Fibroblast of gingiva (primary cell): ENCODE measurements at regions not wholly inside any gene's neighbourhood (a gene's known extent, or its start where the extent isn't known, plus 50 kb on each side); places are given as distances from the start of the nearest gene placed in this dataset.

Experiments
- DNase-seq: peaks from one replicate; pipeline ENCODE4 v3.0.0-alpha.2; 2011; ENCODE audit warnings: low read depth

GRCh38 chr14:61191733-61192132 lies 89.4 kb downstream of the TMEM30B start:
- DNase-seq, result peak; percentile 39

DNA sequence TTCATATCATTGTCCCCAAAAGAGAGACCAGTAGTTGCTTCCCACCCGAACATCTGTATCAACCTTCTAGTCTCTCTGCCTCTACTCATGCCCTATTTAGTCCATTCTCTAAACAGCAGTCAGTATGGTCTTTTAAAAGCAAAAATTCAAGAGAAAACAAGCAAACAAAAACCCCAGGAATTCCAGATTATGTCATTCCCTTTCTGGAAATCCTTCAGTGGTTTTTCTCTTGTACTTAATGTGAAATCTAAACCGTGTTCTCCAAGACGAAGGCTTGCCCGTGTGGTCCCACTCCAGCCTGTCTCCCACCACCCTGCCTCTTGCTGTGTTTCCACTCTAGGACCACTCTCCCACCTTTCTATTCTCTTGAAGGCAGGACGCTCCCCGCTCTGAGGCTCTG lies 90.8 kb downstream of the TMEM30B start:
- peak; percentile 20 for DNase-seq

- DNase-seq, result peak; percentile 79
Observed at GRCh38 chr14:61188978-61189808, 91.9 kb downstream of the TMEM30B start.

GRCh38 chr14:61188196-61188595 lies 92.9 kb downstream of the TMEM30B start:
- peak; percentile 68 for DNase-seq

GRCh38 chr14:61187196-61187905 lies 93.8 kb downstream of the TMEM30B start:
- DNase-seq, result no peak

DNA sequence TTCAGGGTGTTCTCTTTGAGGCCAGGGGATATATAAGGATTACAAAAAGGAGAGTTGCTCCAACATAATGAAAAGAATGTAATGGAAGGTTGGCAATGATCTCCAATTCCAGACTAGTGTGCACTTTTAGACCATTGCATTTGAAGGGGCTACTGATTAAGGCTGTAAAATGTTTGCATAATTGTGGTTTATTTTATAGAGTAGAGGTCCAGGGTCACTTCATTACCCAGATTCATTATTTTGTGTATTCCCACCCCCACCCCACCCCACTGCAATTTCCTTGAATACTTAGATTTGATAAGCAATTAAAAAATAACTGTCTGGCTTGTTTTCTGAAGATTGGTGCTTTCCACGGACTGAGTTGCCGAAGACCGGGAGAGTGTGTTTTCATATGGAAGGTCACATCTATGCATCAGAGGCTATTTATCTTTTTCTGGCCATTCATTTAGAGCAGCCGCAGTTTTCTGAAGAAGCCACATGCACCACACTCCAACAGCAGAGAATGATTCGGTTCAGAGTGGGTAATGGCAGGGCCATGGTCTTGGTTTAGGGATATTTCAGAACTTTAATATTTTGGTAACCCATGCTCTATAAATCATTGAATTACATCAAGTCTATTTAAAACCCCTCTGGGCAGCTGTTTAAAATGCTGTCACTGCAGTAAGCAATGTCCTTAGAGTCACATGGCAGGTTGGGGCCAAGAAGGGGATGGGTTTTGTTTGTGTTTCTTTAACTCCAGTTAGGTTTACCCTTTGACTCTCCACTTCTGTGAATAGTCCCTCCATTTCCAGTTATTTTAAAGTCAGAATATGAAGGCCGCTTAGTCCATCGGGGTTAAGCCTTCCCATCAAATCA lies 94.6 kb downstream of the TMEM30B start:
- no peak for DNase-seq

- no peak for DNase-seq
Observed at GRCh38 chr14:61185534-61185933, 95.6 kb downstream of the TMEM30B start.

GRCh38 chr14:61184112-61184511 lies 97.0 kb downstream of the TMEM30B start:
- peak; percentile 80 for DNase-seq

DNA sequence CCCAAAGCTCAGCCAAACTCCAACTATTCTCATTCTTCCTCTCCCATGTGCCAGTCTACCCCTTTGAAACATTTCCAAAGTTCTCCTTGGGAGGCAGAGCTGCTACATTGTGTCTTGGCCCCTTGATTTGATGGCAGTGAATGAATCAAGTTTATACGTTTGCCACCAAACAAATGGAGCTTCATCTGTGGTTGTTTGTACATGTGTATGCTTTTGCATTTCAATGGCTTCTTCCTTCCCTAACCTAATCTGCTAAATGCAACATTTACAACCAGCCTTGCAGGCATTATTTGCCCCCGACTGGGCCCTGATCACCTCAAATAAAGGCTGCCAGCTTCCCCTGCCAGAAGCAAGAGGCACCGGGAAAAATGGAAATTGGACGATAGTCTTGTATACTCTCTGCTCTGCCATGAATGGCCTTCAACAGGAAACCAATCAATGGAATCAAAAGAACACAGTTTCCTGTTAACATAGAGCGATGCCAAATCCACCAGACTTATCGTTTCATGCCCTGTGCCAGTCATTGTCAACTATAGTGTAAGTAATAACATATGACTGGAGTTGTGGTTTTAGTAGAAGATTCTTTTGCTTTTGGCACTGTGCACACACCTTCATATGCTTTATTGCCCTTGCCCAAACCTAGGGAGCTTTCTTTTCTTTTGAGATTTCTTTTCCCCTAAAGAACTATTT lies 97.8 kb downstream of the TMEM30B start:
- peak; percentile 24 for DNase-seq

GRCh38 chr14:61179796-61180398 lies 101.2 kb downstream of the TMEM30B start:
- peak; percentile 29 for DNase-seq

GRCh38 chr14:61179061-61179690 lies 102.0 kb downstream of the TMEM30B start:
- no peak for DNase-seq

DNA sequence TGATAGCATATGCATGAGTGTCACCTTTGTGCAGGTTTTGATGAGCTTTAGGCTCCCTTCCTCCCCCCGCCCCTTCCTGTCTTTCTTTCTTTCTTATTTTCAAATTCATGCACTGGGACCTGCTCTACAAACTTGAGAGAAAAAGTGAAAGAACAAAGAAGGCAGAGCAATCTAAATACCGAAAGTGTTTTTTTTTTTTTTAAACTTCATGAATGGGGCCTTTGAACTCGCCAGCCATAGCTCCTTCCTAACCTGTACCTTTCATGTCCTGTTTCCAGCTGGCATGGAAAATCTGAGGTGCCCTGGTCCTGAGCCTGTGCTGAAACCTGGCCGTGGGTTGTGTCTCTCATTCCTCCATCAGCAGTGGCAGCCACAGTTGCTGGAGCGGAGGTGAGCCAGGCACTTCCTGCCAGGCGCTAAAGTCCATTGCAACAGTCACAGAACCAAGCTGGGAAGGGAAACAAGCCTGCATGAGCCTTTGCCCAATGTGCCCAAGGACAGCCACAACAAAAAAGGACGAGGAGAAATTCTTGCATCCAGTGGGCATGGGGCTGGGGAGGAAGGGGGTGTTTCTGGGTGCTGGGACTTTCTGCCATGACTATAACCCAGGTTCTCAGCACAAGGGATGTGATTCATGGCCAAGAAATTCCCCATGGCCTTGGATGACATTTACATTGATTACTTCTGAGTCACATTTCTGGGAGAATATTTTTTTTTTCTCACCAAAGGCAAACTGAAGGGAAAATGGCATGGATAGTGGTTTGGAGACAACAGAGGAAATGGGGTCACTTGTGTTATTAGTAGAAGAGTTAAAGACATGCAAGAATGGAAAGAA lies 102.7 kb downstream of the TMEM30B start:
- DNase-seq, result peak; percentile 90

GRCh38 chr14:61177279-61178225 lies 103.6 kb downstream of the TMEM30B start:
- DNase-seq, result no peak

DNA sequence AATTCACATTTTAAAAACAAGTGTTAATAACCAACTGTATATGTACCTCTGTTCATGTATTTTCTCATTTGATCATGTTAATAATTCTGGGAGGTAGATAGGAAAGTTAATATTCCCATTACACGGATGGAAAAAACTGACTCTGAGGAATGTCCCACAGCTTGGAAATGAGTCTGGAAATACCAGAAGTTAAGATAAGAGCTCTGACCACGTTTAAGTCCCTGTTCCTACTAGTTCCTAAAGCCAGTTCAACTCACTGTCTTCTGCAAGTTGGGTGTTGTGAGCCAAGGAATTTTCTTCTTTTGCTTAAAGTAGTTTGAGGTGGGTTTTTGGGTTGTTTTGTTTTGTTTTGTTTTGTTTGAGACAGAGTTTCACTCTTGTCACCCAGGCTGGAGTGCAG lies 104.5 kb downstream of the TMEM30B start:
- DNase-seq, result no peak

DNA sequence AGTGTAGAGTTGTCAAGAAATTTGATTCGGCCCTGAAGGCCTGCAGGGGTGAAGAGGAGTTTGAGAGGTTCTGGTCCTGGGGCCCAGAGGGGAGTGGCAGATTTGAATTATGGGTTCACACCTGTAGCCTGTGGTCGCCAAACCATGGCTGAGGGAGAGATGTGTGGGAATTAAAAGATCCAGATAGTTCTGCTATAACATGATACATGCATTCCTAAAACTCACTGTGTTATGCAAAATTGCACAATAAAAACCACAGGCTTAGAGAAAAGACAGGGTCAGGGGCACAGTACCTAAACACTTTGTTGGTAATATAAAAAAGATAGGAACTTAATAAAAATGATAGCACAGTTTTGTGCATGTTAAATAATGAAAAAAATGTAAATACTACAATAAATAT lies 106.2 kb downstream of the TMEM30B start:
- DNase-seq, result peak; percentile 32

- DNase-seq, result no peak
Observed at GRCh38 chr14:61174441-61174891, 106.7 kb downstream of the TMEM30B start.

- DNase-seq, result peak; percentile 30
Observed at GRCh38 chr14:61171727-61172126, 109.4 kb downstream of the TMEM30B start.

DNA sequence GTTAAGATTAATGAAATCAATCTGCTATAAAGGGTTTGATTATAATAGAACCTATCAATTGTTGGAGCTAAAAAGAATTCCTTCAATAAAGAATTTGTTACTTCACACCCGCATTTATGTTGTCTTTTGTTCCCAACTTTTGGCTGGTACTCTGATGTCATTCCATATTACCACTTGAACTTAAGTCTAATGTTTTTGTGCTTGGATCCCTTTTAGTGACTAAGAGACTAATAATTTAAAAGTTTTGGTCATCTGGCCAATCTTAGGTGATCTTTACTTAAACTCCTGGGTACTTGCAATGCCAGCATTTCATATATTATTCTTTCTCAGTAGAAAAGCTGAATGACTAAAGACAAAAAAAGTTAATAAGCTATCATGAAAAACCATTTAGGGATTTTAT lies 113.0 kb downstream of the TMEM30B start:
- no peak for DNase-seq

DNA sequence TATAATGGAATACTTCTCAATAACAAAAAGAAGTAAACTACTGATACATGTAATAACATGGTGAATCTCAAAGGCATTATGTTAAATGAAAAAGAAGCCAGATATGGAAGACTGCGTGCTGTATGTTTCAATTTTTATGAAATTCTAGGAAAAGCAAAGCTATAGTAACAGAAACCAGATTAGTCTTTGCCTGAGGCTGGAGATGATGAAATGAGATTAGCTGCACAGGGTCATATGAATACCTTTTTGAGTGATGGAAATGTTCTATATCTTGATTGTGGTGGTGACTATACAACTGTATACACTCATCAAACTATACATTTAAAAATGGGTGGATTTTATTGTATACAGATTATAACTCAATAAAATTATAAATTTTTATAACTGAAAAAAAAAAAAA lies 113.5 kb downstream of the TMEM30B start:
- no peak for DNase-seq
